Right lobe of liver (tissue), 6 donors: ENCODE measurements at regions not wholly inside any gene's neighbourhood (a gene's known extent, or its start where the extent isn't known, plus 50 kb on each side); places are given as distances from the start of the nearest gene placed in this dataset.

Experiments used
- ATAC-seq, 4 donors: fragments of 200-7000 bp; cut with Tn5 transposase; one replicate each; pipeline ENCODE4 v1.9.1; 2020; ENCODE audit warnings: mild to moderate bottlenecking in 4 of 4, moderate library complexity in 4 of 4
- DNase-seq, 3 donors: peaks; one replicate each; pipeline ENCODE4 v3.0.0-alpha.2; 2020
- H3K27ac ChIP-seq, 3 donors: fragments of 200-600 bp; one replicate each; pipeline ENCODE4 v1.8.0; 2022
- H3K27me3 ChIP-seq, 2 donors: fragments of 200-600 bp; one replicate each; pipeline ENCODE4 v1.8.0; 2022
- H3K36me3 ChIP-seq, 4 donors: fragments of 200-600 bp; sonication (generic) in 1 of 4; one replicate each; pipeline versions ENCODE4 v1.5.1 to v1.8.0; 2017 to 2022; ENCODE audit warnings: control low read depth in 1 of 4
- H3K4me1 ChIP-seq, 4 donors: fragments of 200-600 bp; sonication (generic) in 1 of 4; one replicate each; pipeline versions ENCODE4 v1.5.1 to v1.8.0; 2017 to 2022; ENCODE audit warnings: control low read depth in 1 of 4
- H3K4me3 ChIP-seq, 3 donors: fragments of 200-600 bp; one replicate each; pipeline ENCODE4 v1.8.0; 2022
- H3K9me3 ChIP-seq, 4 donors: fragments of 200-600 bp; sonication (generic) in 1 of 4; one replicate each; pipeline versions ENCODE4 v1.5.1 to v1.8.0; 2017 to 2022; ENCODE audit warnings: control low read depth in 1 of 4
- CTCF ChIP-seq, 4 donors: fragments of 200-600 bp in 3 of 4; fragments of 450-650 bp in 1 of 4; IDR thresholded peaks; one replicate each; pipeline versions ENCODE4 v1.5.1 to v1.8.0; 2016 to 2022; ENCODE audit warnings: antibody characterized with exemption in 4 of 4, mild to moderate bottlenecking in 2 of 4
- POLR2A ChIP-seq: fragments of 450-650 bp; IDR thresholded peaks from one replicate; pipeline ENCODE4 v1.6.1; 2017; ENCODE audit warnings: antibody characterized with exemption, mild to moderate bottlenecking
- WGBS: methylation state at CpG from one replicate; pipeline ENCODE4 v1.1.6; 2018; ENCODE audit warnings: low coverage, low lambda C conversion rate; ENCODE audit not compliant: insufficient coverage; ENCODE audit errors: missing lambda C conversion rate; 5-methylcytosine and 5-hydroxymethylcytosine counted together
- intact Hi-C, 2 donors: fragments of 100-400 bp; cut with DNase I; formaldehyde crosslinking; loops; one replicate each; pipeline versions ENCODE4 v1.11.2 to v1.14.1; 2022
- donor health status: DM: no; HTN: yes; CAD: no.
- donor health status: DM: no; HTN: no; CAD: no.
- donor health status: DM: no; HTN: no; CAD: no.
- donor health status: DM: no; HTN: yes; CAD: no.
- donor health status: DM: no; HTN: yes; CAD: no.

GRCh38 chr11:112516755-112517154 is 256.1 kb upstream of the PLET1 start:
- 68% methylated on average over 2 of the region's 2 CpGs for WGBS
- H3K9me3 ChIP-seq: no peaks in the 10 kb centered on the region
- DNase-seq (no peak), ATAC-seq (no peak)
- TF ChIP-seq POLR2A: no peak
- no peak for TF ChIP-seq CTCF (IDR thresholded peaks at IDR 0.05)
- intact Hi-C loops: no loop called here
- no peaks in the 10 kb centered on the region for H3K4me1 ChIP-seq
- no peaks in the 10 kb centered on the region for H3K27me3 ChIP-seq
- no peaks in the 10 kb centered on the region for H3K36me3 ChIP-seq
- H3K4me3 ChIP-seq: no peak overlapping the region
- no peak overlapping the region for H3K27ac ChIP-seq

GRCh38 chr11:112518371-112518770 is 257.7 kb upstream of the PLET1 start:
- H3K4me1 ChIP-seq: no peaks in the 10 kb centered on the region
- DNase-seq (no peak), ATAC-seq (no peak)
- intact Hi-C loops: no loop called here
- no peak overlapping the region for H3K27ac ChIP-seq
- WGBS: 80% methylated on average over 1 of the region's 1 CpG
- H3K4me3 ChIP-seq: no peak overlapping the region
- no peaks in the 10 kb centered on the region for H3K9me3 ChIP-seq
- TF ChIP-seq POLR2A (no peak), CTCF (IDR thresholded peaks at IDR 0.05) (no peak)
- H3K27me3 ChIP-seq: no peaks in the 10 kb centered on the region
- H3K36me3 ChIP-seq: no peaks in the 10 kb centered on the region

DNA sequence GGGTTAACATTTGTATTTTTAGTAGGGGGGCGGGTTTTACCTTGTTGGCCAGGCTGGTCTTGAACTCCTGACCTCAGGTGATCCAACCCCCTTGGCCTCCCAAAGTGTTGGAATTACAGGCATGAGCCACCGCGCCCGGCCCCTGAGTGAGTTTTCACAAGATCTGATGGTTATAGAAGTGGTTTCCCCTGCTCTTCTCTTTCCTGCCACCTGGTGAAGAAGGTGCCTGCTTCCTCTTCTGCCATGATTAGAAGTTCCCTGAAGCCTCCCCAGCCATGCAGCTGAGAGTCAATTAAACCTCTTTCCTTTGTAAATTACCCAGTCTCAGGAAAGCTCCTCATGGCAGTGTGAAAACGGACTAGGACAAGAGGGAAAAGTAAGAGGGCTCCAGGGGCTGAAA is 259.1 kb upstream of the PLET1 start:
- Histone ChIP-seq H3K27me3 (no peaks in the 10 kb centered on the region), H3K9me3 (no peaks in the 10 kb centered on the region), H3K36me3 (no peaks in the 10 kb centered on the region), H3K4me1 (no peaks in the 10 kb centered on the region), H3K27ac (no peak overlapping the region), H3K4me3 (no peak overlapping the region)
- TF ChIP-seq CTCF (IDR thresholded peaks at IDR 0.05) (no peak), POLR2A (no peak)
- DNase-seq (no peak), ATAC-seq (no peak)
- 53% methylated on average over 4 of the region's 5 CpGs for WGBS
- intact Hi-C loops: no loop called here

DNA sequence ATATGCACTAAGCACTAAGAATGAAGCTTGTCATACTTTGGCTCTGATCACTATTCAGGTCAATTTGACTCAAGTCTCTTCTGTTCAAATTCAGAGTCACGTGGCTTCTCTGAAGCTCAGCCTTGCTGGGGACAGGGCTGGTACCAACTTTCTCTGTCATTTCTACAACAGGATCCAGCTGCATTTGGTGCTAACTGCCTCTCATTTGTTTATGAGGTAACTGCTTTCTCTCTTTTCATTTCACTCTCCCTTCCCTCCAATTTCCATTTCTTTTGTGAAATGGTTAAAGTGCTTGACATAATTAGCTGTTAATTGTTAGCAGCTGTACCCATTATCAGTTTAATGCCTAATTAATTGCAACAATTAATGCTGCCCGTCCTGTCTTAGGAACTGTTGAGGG is 259.7 kb upstream of the PLET1 start:
- intact Hi-C loops: no loop called here
- Histone ChIP-seq H3K36me3 (no peaks in the 10 kb centered on the region), H3K27ac (no peak overlapping the region), H3K4me1 (no peaks in the 10 kb centered on the region), H3K4me3 (no peak overlapping the region), H3K9me3 (no peaks in the 10 kb centered on the region), H3K27me3 (no peaks in the 10 kb centered on the region)
- ATAC-seq (no peak), DNase-seq (no peak)
- TF ChIP-seq CTCF (IDR thresholded peaks at IDR 0.05) (no peak), POLR2A (no peak)
- WGBS: 54% methylated on average over 2 of the region's 2 CpGs

DNA sequence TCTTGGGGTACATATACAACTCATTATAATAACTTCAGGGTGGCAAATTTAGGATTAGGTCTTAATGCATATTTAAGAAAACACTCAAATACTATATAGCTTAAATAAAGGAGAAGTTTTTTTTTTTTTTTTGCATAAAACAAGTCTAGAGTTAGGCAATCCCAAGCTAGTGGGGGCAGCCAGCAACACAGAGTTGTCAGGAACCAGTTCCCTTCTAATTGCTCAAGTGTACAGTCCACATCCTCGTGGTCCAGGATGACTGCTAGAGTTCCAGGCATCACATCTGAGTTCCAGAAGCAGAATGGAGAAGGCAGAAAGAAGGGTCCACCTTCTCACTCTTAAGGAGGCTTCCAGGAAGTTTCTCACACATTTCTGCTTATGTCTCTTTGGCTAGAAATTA is 261.9 kb upstream of the PLET1 start:
- Histone ChIP-seq H3K9me3 (no peaks in the 10 kb centered on the region), H3K27me3 (no peaks in the 10 kb centered on the region), H3K4me3 (no peak overlapping the region), H3K36me3 (no peaks in the 10 kb centered on the region), H3K4me1 (no peaks in the 10 kb centered on the region), H3K27ac (no peak overlapping the region)
- no peak for DNase-seq
- 27% methylated on average over 1 of the region's 1 CpG for WGBS
- intact Hi-C loops: no loop called here
- TF ChIP-seq CTCF (IDR thresholded peaks at IDR 0.05): no peak
- TF ChIP-seq POLR2A: no peak
- no peak for ATAC-seq
